HG02870 (cell line): ENCODE measurements at regions not wholly inside any gene's neighbourhood (a gene's known extent, or its start where the extent isn't known, plus 50 kb on each side); places are given as distances from the start of the nearest gene placed in this dataset.
A peak's percentile ranks its signal among the peaks of the same experiment; 100 is the strongest.

Experiments
- ATAC-seq: cut with Tn5 transposase; IDR thresholded peaks from one replicate; pipeline ENCODE4 v1.9.1; 2021; ENCODE audit warnings: mild to moderate bottlenecking, moderate library complexity; ENCODE audit not compliant: unreplicated experiment

DNA sequence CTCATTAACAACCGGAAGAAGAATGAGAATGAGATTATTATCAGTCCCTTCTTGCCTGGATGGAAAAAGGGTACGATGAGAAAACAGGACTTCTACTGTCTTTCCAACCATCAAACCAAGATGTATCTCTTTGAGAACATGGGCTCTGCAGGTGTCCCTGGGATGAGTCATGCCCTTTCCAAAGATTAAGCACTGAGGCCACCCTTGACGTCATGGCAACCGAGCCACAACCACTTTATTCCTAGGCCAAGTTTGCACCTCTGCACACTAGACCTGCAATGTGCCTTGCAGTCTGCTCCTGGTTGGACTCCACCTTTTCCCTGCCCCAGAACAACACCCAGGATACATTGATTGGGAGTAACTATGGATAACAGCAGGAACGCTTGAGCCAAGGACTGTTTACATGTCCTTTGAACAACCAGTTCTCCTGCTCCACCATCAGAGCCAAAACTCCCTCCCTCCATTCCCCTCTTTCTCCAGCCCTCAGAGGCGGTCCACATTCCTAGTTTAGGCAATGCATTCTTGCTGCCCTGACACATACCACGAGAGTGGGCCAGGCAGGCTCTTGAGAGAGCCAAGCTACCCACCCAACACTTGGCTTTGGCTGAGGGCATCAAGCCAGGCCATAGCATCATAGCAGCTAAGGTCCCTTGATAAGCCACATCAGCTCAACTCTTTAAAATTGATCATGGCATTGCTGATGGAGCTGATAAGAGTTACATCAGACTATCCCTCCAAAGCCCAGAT is 310.7 kb downstream of the TNS1 start:
- no peak for ATAC-seq

DNA sequence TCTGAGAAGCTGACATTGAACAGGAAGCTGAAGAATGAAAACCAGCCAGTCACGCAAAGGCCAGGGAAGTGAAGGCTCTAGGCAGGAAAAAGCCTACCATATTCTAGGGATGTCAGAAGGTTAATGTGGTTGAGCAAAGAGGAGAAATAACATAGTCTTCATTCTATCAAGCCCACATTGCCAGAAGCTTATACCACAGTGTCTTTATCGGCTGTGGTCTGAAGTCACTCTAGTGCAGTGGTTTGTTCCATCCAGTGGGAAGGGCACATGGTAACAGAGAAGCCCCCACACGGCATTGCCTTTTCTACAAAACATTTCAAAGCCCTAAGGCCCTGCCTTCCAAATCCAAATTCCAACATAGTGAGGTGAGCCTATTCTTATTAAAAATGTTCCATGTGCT is 311.3 kb downstream of the TNS1 start:
- no peak for ATAC-seq

DNA sequence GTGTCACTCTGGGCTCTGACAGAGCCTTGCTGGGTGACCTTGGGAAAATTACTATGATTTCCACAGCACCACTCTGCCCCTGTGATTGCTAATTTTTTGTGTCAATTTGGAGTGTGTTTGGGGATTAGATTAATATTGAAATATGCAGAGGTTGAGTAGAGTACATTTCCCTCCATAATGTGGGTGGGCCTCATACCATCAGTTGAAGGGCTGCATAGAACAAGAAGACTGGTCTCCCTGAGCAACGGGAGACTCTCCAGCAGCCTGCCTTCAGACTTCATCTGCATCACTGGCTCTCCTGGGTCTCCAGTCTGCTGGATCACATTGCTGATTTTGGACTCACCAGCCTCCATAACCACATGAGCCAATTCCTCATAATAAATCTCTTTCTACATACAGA is 313.7 kb downstream of the TNS1 start:
- ATAC-seq: no peak

DNA sequence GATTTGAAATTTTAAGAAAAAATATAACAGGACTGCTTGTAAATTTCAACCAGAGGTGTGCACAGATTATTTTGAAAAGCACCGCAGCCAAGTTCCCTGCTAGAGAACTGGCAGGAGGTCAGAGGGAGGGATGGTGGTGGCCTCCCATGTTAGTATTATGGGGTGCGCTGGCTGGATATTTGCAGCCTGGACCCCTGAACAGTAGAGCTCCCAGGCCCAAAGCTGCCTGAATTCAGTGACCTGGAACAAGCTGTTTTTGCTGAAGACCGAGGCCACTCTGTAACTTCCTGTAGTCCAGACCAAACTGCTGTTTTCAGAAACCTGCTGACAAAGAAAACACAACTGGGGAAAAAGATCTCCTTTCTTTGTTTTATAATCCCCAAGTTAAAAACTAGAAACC is 314.3 kb downstream of the TNS1 start:
- ATAC-seq: no peak

DNA sequence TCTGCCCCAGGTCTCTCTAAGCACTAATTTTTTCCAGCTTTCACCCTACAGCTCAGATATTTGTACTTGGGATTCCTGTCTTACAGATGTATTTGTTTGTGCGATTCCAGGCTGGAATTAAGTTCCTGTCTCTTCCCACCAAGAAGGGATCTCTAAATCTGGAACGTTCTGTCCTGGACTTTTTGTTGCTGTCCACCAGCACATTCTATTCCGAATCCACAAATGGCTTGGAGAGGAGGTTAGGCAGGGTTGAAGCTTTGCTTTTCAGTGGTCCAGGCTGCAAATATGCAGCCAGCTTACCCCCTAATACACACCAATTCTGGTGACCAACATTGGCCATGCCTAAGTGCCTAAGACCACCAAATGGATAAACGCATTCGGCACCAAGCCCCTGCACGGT is 315.0 kb downstream of the TNS1 start:
- ATAC-seq: no peak

DNA sequence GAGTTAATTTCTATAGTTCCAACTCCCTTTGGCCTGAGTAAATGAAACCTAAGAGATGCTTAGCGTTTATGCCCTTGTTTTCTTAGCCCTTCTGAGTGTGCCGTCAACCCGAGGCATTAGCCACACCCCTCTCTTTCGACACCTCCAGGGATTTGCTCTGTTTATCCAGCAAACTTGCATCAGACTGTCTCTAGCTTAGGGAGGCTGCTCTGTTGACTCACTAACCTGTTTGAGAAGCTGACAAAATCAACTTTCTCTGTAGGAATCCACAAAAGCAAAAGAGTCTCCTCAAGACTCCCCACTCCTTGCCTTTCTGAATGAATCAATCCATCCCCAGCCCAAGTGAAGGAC is 317.6 kb downstream of the TNS1 start:
- ATAC-seq: no peak

DNA sequence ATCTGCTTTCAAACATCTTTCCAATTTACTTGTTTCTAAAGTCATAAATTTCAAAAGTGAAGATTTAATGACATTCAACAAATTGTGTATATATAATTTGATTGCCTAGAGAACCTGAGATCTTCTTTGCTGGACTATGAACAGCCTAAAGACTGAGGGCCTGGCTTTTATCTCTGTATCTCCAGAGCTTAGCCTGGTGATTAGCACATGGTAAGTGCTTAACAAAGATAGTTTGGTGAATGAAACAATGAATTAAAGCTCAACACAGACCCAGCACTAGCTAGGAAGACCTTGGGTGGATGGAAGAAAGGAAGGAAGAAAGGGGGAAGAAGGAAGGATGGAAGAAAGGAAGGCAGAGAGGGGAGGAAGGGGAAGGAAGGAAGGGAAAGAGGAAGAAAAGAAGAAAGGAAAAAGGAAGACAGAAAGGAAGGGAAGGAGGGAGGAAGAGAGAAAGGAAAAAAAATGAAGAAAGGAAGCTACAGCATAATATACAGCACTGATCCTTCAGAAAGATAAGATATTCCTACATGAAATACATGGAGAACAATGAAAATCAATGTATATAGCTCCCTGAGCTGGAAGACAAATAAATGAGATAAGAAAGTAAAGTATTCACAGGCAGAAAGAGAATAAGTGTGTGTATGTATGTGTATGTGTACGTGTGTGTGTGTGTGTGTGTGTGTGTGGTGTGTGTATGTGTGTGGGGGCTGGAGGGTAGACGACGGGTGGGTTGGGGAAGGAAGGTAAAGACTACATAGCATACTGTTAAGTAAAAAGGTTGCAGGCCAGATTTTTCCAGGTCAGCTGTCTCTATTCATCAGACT is 318.2 kb downstream of the TNS1 start:
- ATAC-seq: no peak

DNA sequence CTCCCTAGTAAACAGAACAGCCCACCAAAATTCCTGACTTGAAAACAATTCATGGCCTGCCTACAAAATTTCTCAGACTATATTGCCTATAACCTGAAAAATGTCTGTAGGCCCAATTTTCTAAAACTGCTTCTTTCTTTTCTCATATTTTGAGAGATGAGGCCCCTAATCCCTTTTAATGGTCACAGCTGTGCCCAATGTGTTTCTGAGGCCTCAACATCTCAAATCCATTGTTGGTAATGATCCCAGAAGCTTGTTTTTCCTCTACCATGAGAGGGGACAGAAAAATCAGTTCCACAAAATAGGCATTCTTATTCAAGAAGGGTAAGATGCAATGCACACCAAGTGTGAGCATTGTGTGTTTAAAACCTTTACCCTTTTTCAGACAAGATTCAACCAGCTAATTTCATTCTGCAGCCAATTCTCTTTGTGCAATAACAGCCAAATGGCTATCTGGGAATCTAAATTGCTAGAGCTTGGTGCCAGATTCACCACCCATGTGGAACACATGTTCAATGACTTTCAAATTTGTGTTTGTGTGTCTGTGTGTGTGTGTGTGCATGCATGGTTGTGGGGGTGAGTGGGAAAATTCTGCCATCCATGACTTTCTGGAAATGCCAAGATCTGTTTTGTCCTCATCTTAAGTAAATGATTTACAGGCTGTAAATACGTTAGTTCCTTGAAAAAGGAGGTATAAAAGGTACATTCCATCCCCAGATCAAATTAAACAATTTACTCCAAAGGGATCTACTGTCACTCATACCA is 319.5 kb downstream of the TNS1 start:
- ATAC-seq: no peak

DNA sequence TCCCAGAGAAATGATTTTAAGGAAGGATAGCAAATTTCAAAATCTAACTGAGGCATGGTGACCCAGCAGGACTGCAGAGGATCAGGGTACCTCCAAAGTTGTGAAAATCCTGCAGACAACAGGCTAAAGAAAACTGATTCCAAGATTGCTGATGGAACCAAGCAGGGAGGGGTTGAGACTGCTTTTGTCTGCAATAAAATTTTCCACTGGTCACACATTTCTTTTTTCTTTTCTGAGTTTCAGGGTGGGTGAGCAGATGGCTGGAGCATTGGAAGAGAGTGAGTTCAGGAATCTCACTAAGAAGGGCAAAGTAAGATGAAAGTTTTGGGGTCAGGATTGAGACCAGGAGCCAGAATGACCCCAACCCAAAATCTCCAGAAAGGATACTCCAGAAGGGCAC is 321.0 kb downstream of the TNS1 start:
- no peak for ATAC-seq

DNA sequence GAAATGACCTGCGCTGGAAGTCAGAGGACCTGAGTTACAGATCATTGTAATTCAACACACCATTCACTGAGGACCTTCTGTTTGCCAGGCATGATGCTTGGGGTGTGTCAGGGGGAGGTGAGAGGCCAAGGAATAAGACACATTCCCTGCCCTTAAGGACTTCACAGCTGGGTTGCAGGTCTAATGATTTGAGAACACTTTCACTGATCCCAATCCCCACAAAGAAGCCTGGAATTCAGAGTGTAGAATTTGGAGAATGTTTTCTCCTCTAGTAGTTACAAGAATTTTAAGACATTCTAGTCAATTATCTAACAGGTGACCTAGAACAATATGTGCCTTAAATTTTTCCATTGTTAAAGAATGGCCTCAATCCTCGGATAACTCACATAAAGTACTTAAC is 322.4 kb downstream of the TNS1 start:
- ATAC-seq: no peak

DNA sequence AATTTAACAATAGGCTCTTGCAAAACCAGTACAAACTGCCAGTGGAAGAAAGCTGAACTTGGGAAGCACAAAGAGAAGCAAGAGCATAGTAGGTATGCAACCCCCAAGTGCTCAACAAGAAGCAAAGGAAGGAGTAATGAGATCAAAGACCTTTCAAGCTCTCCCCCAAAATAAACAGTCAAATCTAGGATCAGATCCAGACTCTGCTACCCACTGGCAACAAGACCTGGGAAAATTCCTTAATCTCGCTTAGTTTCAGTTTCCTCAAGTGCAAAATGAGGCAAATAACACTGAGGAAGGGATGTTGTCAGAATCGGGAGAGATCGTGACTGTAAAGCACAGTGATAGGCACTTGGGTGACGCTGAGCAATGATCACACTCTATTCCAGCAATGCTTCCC is 329.2 kb downstream of the TNS1 start:
- no peak for ATAC-seq

DNA sequence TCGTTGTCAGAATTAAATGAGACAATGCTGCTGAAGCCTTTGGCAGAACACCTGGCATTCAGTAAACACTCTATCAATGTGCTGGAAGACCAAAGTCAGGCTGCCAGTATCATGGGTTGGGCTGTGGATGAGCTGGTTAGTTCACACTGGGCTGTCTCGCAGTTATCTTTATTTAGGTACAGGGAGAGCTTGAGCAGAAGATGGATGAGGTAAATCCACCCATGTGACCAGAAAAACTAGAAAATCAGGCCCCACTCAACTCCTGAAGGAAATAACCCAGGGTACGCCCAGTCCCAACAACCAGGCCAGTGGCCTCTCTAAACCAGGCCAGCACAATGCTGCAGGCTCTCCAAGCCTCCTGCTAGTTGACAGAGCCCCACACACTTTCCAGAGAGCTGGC is 330.3 kb downstream of the TNS1 start:
- ATAC-seq: no peak

DNA sequence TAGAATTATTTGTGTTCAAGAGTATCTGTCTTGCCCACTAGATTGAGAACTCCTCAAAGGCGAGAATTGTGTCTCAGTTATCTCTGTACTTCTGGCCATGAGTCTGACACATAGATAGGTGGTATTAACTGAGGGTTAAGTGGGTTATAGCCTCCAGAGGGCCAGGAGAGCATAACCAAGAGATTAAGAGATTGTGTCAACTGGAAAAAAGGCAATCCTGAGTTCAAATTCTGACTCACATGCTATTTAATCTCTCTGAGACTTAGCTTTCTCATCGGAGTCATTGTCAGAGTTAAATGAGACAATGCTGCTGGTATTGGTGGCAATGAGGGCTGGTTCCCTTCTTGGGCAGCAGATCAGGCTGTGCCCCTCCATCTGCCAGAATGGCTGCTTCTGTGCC is 330.9 kb downstream of the TNS1 start:
- ATAC-seq: no peak

DNA sequence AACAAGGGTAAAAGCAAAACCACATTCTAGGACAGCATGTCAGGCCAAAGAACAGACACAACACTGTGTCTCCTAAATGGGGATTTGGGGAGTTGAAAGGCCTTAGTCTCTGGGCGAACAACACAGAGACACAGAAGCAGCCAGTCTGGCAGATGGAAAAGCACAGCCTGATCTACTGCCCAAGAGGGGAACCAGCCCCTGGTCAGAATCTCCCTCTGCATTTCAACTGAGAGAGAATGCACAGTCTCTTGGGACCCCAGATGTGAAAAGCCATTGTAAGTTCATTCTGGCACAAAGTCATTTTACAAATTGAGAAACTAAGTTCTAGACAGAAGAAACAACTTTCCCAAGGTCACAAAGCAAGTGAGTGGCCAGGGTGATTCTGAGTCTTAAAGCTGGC is 331.7 kb downstream of the TNS1 start:
- no peak for ATAC-seq

DNA sequence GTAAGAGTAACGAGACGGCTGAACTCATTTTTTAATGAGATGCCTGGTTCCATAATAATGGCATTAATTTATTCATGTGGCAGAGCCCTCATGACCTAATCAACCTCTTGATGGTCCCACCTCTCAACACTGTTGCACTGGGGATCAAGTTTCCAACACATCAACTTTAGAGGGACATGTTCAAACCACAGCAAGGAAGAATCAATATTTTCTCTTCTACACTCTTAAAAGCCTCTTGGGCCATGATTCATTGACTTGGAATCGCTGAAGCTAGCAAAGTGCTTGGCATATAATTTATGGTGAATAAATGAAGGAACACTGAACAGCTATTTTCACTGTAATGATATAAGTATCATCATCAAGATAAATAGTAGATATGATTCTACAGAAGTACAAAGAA is 333.0 kb downstream of the TNS1 start:
- no peak for ATAC-seq

DNA sequence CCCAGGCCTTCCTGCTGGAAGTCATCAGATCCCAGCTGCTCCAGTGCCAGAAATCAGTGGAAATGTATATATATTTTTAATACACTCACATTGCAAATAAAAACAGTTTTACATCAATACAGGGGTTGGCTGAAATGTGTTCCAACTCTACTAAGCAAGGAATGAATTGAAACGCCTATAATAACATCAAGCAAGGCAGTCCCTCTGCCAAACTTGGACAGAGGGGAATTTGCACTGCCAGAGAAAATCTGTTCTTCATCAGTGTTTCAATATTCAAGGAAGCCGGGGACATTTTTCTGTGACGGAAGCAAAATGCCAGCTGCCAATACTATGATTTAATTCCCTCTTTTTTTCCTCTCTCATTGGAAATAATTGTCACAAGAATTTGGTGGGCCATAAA is 335.3 kb downstream of the TNS1 start:
- ATAC-seq: no peak

DNA sequence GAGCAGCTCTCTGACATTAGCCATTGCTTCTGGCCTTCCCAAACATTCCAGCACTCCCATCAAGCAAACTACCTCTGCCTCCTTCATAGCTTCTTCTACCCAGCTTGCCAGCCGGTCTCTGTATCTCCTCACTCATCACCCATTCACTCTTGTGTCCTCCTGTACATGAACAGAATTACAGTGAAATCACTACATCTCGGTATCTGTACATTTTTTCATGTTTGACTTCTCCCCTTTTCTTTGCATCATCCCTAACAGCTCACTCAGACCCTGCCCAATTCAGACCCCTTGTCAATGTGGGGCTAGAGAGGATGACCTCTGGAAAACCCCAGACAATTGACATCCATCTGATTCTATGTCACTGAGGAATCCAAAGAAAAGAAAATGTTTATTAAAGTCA is 335.8 kb downstream of the TNS1 start:
- no peak for ATAC-seq

DNA sequence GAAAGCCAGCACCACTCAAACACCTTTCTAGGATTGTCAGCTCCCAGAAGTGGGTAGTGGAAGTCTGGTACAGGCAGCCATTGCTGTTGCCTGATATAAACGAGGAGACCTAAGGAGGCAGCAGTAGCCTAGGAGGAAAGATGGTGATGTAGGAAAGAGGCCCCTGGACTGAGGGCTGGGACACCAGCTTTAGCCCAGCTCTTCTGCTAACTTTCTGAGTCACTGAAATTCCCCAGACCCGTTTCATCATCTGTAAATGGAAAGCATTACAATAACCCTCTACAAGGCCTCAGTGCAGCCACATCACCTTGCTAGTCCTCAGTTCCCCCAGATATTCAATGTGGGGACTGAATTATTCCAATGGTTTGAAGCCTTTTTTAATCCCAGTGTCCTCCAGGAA is 336.5 kb downstream of the TNS1 start:
- peak; percentile 45 for ATAC-seq

DNA sequence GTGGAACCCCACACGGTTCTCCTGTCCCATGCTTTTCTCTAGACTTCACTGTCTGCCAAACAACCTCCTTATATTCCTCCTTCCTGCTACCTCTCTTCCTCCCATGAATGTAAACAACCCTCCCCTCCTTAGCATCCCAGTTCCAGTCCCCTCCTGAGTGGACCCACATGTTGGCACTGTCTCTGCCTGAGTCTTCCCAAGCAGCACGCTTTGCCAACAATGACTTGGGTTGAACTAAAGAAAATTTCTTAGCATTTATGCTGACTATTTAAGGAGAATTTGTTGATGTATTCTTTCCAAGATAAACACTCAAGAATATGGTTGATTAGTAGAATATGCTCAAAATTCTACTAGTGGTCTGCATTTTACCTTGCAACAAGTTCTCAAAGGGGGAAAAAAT is 338.0 kb downstream of the TNS1 start:
- ATAC-seq: no peak

DNA sequence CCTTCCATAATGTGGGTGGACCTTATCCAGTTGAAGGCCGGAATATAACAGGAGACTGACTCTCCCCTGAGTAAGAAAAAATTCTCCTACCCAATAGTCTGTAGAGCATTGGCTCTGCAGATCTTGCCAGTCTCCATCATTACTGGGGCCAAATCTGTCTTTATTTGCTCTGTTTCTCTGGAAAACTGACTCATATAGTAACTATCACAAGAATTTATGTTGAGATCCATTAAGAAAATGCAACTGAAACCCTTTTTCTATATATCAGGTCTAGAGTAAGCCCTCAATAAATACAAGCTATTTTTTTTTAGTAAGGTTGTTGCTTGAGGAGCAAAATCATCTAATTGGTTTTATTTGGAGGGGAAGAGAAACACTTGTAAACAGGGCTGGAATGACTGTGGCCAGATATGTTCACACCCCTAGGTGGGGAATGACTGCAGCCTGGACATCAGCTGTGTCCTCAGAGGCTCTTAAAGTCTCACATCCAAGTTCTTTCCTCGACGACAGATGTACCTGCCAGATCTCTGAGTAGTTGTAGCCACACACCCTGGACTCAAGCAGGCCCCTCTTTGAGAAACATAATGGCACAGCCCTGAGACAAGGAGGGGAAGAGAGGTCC is 339.7 kb downstream of the TNS1 start:
- no peak for ATAC-seq

DNA sequence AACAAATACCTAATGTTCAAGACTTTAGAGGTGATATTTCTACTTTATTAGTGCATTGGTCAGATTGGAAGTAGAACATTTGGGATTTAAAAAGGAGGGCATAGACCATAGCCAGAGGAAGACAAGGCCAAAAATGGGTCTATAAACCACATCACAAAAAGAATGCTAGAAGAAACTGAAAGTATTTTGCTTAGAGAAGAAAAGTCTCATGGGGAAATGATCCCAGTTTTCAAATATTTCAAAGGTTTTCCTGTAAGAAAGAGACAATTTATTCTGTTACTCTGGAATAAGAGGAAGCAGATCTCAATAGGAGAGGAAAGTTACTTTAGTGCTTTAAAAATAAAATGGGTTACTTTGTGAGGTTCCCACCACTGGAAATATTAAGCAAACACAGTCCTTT is 341.4 kb downstream of the TNS1 start:
- no peak for ATAC-seq

DNA sequence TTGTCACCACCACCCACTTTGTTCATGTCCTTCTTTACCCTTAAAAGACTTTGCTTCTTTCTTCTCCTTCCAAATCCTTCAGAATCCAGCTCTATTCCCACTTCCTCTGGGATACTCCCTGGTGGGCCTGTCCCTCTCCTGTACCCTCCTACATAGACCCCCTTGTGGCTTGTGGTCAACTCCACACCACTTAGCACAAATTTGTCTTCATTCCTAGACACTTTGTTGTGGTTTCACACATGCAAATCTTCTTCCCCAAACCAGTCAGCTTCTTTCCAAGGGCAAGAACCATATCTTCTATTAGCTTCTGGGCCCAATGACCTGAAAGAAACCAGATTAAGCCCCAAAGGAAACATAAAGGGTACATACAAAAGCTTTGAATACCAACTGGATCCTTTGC is 342.4 kb downstream of the TNS1 start:
- no peak for ATAC-seq
